Stimulated activated effector memory CD8-positive, alpha-beta T cell treated with anti-CD3 and anti-CD28 coated beads, Interleukin-12 subunit alpha, Interleukin-12 subunit beta, amount 100 ng/mL, for 72 hours (primary cell): ENCODE measurements at regions not wholly inside any gene's neighbourhood (a gene's known extent, or its start where the extent isn't known, plus 50 kb on each side); places are given as distances from the start of the nearest gene placed in this dataset.

Source experiments
- ATAC-seq: fragments of 150-1000 bp; cut with Tn5 transposase; 2 replicates; pipeline ENCODE4 v1.10.0; 2021
- DNase-seq, 2 donors: peaks; one replicate each; pipeline ENCODE4 v3.0.0; 2021 to 2022; ENCODE audit warnings: low spot score in 2 of 2
- H3K27ac Mint-ChIP-seq: one replicate; pipeline ENCODE4 v1.8.0; 2022; ENCODE audit warnings: mild to moderate bottlenecking, mixed read lengths
- H3K36me3 Mint-ChIP-seq: one replicate; pipeline ENCODE4 v1.8.0; 2022; ENCODE audit warnings: mild to moderate bottlenecking, mixed read lengths
- H3K4me1 Mint-ChIP-seq: one replicate; pipeline ENCODE4 v1.8.0; 2022; ENCODE audit warnings: mixed read lengths
- H3K4me3 Mint-ChIP-seq: one replicate; pipeline ENCODE4 v1.8.0; 2022; ENCODE audit warnings: mild to moderate bottlenecking, mixed read lengths
- H3K9me3 Mint-ChIP-seq: one replicate; pipeline ENCODE4 v1.8.0; 2022; ENCODE audit warnings: mixed read lengths

- Mint-ChIP-seq H3K27ac (no peak overlapping the region), H3K4me1 (no peaks in the 10 kb centered on the region), H3K4me3 (no peak overlapping the region), H3K36me3 (no peaks in the 10 kb centered on the region), H3K9me3 (peaks cover 5% of the 10 kb centered on the region)
- no peak for ATAC-seq
- DNase-seq: no peak
Observed at GRCh38 chr13:74870865-74871264, 611.1 kb downstream of the TBC1D4 start.

DNA sequence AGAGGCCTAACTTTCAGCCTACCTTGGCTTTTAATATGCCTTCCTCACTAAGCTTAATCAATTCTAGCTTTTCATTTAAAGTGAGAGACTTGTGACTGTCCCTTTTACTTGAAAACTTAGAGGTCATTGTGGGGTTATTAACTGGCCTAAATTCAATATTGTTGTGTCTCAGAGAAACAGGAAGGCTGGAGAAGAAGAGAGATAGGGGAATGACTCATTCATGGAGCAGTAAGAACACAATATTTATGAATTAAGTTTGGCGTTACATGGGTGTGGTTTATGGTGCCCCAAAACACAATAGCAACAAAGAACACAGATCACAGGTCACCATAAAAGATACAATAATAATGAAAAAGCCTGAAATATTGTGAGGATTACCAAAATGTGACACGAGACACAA is 612.1 kb downstream of the TBC1D4 start:
- Mint-ChIP-seq H3K4me1 (no peaks in the 10 kb centered on the region), H3K9me3 (peaks cover 5% of the 10 kb centered on the region), H3K36me3 (no peaks in the 10 kb centered on the region), H3K4me3 (no peak overlapping the region), H3K27ac (no peak overlapping the region)
- DNase-seq (no peak), ATAC-seq (no peak)

GRCh38 chr13:74868049-74868448 is 613.9 kb downstream of the TBC1D4 start:
- peaks cover 5% of the 10 kb centered on the region for H3K9me3 Mint-ChIP-seq
- ATAC-seq (no peak), DNase-seq (no peak)
- H3K4me1 Mint-ChIP-seq: no peaks in the 10 kb centered on the region
- H3K27ac Mint-ChIP-seq: no peak overlapping the region
- no peak overlapping the region for H3K4me3 Mint-ChIP-seq
- no peaks in the 10 kb centered on the region for H3K36me3 Mint-ChIP-seq

DNA sequence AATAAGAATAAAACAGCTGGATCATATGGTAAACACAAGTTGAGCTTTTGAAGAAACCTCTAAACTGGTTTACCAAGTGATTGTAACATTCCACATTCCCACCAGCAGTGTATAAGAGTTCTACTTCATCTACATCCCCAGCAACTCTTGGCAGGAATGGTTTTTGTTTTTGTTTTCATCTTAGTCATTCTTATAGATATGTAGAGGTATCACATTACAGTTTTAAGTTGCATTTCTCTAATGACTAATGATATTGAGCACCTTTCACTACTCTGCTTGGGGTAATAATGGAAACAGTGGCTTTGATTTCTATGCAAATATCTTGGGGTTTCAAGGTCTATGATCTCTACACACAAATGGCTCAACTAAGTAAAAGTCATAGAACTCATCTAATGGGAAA is 614.5 kb downstream of the TBC1D4 start:
- H3K36me3 Mint-ChIP-seq: no peaks in the 10 kb centered on the region
- H3K4me1 Mint-ChIP-seq: no peaks in the 10 kb centered on the region
- peaks cover 5% of the 10 kb centered on the region for H3K9me3 Mint-ChIP-seq
- no peak for ATAC-seq
- H3K27ac Mint-ChIP-seq: no peak overlapping the region
- no peak overlapping the region for H3K4me3 Mint-ChIP-seq
- no peak for DNase-seq

- no peak overlapping the region for H3K4me3 Mint-ChIP-seq
- H3K4me1 Mint-ChIP-seq: no peaks in the 10 kb centered on the region
- H3K9me3 Mint-ChIP-seq: peaks cover 5% of the 10 kb centered on the region
- no peak overlapping the region for H3K27ac Mint-ChIP-seq
- ATAC-seq (no peak), DNase-seq (no peak)
- no peaks in the 10 kb centered on the region for H3K36me3 Mint-ChIP-seq
Observed at GRCh38 chr13:74866101-74866500, 615.9 kb downstream of the TBC1D4 start.

DNA sequence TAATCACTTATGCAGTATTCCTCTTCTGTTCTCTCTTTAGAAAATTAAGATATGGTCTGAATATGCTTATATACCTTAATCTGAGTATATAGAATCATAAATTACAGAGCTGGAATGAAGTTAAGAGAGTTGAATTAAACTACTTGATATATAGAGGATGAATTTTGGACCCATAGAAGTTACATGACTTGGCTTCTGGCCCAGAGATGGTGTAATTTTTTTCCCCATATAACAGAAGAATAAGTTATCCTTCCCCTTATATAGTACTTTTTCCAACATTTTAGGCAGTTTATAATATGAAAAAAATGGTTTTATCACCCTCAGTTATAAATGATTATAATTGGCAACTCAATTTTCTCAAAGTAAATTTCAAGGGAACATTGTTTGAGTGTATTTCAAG is 616.3 kb downstream of the TBC1D4 start:
- no peak overlapping the region for H3K4me3 Mint-ChIP-seq
- H3K4me1 Mint-ChIP-seq: no peaks in the 10 kb centered on the region
- H3K27ac Mint-ChIP-seq: no peak overlapping the region
- DNase-seq (no peak), ATAC-seq (no peak)
- peaks cover 5% of the 10 kb centered on the region for H3K9me3 Mint-ChIP-seq
- H3K36me3 Mint-ChIP-seq: no peaks in the 10 kb centered on the region

GRCh38 chr13:74860789-74861188 is 621.2 kb downstream of the TBC1D4 start:
- Mint-ChIP-seq H3K27ac (no peak overlapping the region), H3K4me1 (no peaks in the 10 kb centered on the region), H3K36me3 (no peaks in the 10 kb centered on the region), H3K4me3 (no peak overlapping the region), H3K9me3 (peaks cover 6% of the 10 kb centered on the region)
- ATAC-seq: no peak
- no peak for DNase-seq

DNA sequence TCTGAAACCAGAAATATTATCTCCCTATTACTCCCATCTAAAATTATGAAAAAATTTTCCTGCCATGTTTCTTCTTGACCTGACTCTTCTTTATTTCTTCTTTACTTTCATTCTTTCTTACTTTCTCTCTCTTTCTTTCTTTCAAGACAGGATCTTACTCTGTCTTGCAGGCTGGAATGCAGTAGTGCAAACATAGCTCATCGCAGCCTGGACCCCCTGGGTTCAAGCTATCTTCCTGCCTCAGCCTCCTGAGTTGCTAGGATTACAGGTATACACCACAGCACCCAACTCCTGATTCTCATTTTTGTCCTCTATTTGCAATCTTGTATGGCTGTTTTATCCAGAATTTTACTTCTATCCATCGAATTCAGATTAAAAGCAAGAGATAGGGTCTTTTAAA is 631.1 kb downstream of the TBC1D4 start:
- no peak overlapping the region for H3K27ac Mint-ChIP-seq
- ATAC-seq (no peak), DNase-seq (no peak)
- no peaks in the 10 kb centered on the region for H3K4me1 Mint-ChIP-seq
- H3K9me3 Mint-ChIP-seq: no peaks in the 10 kb centered on the region
- H3K36me3 Mint-ChIP-seq: no peaks in the 10 kb centered on the region
- H3K4me3 Mint-ChIP-seq: no peak overlapping the region

GRCh38 chr13:74847966-74848365 is 634.0 kb downstream of the TBC1D4 start:
- Mint-ChIP-seq H3K36me3 (no peaks in the 10 kb centered on the region), H3K9me3 (no peaks in the 10 kb centered on the region), H3K4me1 (no peaks in the 10 kb centered on the region), H3K4me3 (no peak overlapping the region), H3K27ac (no peak overlapping the region)
- DNase-seq (no peak), ATAC-seq (no peak)

DNA sequence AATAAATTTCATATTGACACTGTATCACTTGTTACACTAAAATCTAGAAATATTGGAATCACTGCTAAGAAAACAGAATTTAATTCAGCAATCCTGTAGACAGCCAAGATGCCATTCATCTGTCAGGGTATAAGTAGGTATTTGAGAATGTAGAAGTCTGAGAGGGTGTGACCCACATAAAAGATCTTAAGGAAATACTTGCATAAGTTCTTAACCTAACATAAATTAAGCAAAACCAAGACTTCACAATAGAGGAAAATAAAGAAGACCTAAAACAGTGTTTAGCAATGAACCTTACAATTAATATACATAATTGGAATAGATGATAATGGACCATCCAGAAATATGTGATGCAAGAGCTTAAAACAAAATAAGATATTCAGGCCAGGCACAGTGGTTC is 636.2 kb downstream of the TBC1D4 start:
- no peaks in the 10 kb centered on the region for H3K4me1 Mint-ChIP-seq
- H3K27ac Mint-ChIP-seq: no peak overlapping the region
- no peak for ATAC-seq
- DNase-seq: no peak
- H3K9me3 Mint-ChIP-seq: no peaks in the 10 kb centered on the region
- H3K4me3 Mint-ChIP-seq: no peak overlapping the region
- H3K36me3 Mint-ChIP-seq: no peaks in the 10 kb centered on the region

DNA sequence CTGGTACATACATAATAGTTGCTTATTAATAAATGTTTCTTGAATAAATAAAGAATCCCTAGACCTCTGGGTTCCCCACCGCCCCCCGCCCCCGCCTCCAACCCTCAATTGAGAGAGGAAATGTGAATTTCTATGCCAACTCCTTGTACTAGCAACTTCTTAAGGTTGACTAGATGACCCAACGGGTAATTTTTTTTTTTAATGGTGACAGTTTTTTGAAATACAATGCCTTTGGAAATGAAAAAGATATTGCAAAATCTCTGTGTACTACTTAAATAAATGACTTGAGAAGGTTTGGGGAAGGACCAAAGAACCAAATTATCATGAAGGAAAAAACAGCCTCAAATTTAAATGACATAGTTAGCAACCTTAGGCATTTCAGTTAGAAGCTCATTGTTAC is 640.3 kb downstream of the TBC1D4 start:
- H3K36me3 Mint-ChIP-seq: no peaks in the 10 kb centered on the region
- peaks cover 6% of the 10 kb centered on the region for H3K4me1 Mint-ChIP-seq
- no peak for ATAC-seq
- H3K9me3 Mint-ChIP-seq: no peaks in the 10 kb centered on the region
- H3K4me3 Mint-ChIP-seq: no peak overlapping the region
- DNase-seq: no peak
- H3K27ac Mint-ChIP-seq: no peak overlapping the region

GRCh38 chr13:74841123-74841522 is 640.8 kb downstream of the TBC1D4 start:
- H3K4me1 Mint-ChIP-seq: peaks cover 7% of the 10 kb centered on the region
- no peak overlapping the region for H3K4me3 Mint-ChIP-seq
- no peaks in the 10 kb centered on the region for H3K36me3 Mint-ChIP-seq
- ATAC-seq (no peak), DNase-seq (no peak)
- no peaks in the 10 kb centered on the region for H3K9me3 Mint-ChIP-seq
- H3K27ac Mint-ChIP-seq: no peak overlapping the region

GRCh38 chr13:74839656-74840055 is 642.3 kb downstream of the TBC1D4 start:
- no peak overlapping the region for H3K4me3 Mint-ChIP-seq
- ATAC-seq (no peak), DNase-seq (no peak)
- H3K4me1 Mint-ChIP-seq: peaks cover 12% of the 10 kb centered on the region
- no peaks in the 10 kb centered on the region for H3K36me3 Mint-ChIP-seq
- no peaks in the 10 kb centered on the region for H3K9me3 Mint-ChIP-seq
- no peak overlapping the region for H3K27ac Mint-ChIP-seq

- DNase-seq (no peak), ATAC-seq (no peak)
- H3K27ac Mint-ChIP-seq: no peak overlapping the region
- H3K4me3 Mint-ChIP-seq: no peak overlapping the region
- H3K9me3 Mint-ChIP-seq: no peaks in the 10 kb centered on the region
- H3K36me3 Mint-ChIP-seq: no peaks in the 10 kb centered on the region
- H3K4me1 Mint-ChIP-seq: peaks cover 12% of the 10 kb centered on the region
Observed at GRCh38 chr13:74838096-74838495, 643.9 kb downstream of the TBC1D4 start.

DNA sequence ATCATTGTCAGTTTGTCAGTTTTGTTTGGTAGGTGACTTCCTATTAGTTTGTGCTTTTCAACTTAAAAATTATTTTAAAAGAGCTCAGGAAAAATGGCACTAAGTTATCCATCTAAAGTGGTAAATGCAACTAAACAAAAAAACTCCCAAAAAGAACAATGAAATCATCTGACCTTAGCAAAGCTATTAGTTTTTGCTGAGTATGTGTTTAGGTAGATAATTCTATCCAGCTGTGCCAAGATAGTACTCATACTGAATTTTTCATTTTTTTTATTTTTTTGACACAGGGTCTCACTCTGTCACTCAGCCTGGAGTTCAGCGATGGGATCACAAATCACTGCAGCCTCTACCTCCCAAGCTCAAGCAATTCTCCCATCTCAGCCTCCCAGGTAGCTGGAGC is 645.3 kb downstream of the TBC1D4 start:
- no peak for ATAC-seq
- Mint-ChIP-seq H3K36me3 (no peaks in the 10 kb centered on the region), H3K27ac (no peak overlapping the region), H3K4me1 (peaks cover 12% of the 10 kb centered on the region), H3K9me3 (no peaks in the 10 kb centered on the region), H3K4me3 (no peak overlapping the region)
- no peak for DNase-seq

GRCh38 chr13:74835579-74835978 is 646.4 kb downstream of the TBC1D4 start:
- peaks cover 12% of the 10 kb centered on the region for H3K4me1 Mint-ChIP-seq
- no peak overlapping the region for H3K27ac Mint-ChIP-seq
- H3K36me3 Mint-ChIP-seq: no peaks in the 10 kb centered on the region
- no peak overlapping the region for H3K4me3 Mint-ChIP-seq
- no peaks in the 10 kb centered on the region for H3K9me3 Mint-ChIP-seq
- no peak for DNase-seq
- no peak for ATAC-seq

GRCh38 chr13:74825938-74826246 is 656.1 kb downstream of the TBC1D4 start:
- ATAC-seq (no peak), DNase-seq (no peak)
- Mint-ChIP-seq H3K4me3 (no peak overlapping the region), H3K4me1 (no peaks in the 10 kb centered on the region), H3K9me3 (no peaks in the 10 kb centered on the region), H3K27ac (no peak overlapping the region), H3K36me3 (no peaks in the 10 kb centered on the region)
